ENCODE measurements at regions not wholly inside any gene's neighbourhood (a gene's known extent, or its start where the extent isn't known, plus 50 kb on each side); places are given as distances from the start of the nearest gene placed in this dataset.

- TF ChIP-seq POLR2A (IDR thresholded peaks at IDR 0.05) (no peak), CTCF (IDR thresholded peaks at IDR 0.05) (no peak)
These were observed 143.3 kb upstream of the GPR26 start for GRCh38 chr10:123522702-123523312.
